Neuronal stem cell (in vitro differentiated cells): ENCODE measurements at regions not wholly inside any gene's neighbourhood (a gene's known extent, or its start where the extent isn't known, plus 50 kb on each side); places are given as distances from the start of the nearest gene placed in this dataset.
"Not testable (repeated sequence)": the region's sequence is repeated elsewhere in the genome, so short reads cannot be mapped to it uniquely, and the experiment has no call there.

ENCODE experiments used
- DNase-seq: peaks from one replicate; pipeline ENCODE4 v3.0.0-alpha.2; 2013; ENCODE audit warnings: low spot score
- H2AFZ ChIP-seq: one replicate; pipeline ENCODE4 v1.6.1; 2013; ENCODE audit warnings: mild to moderate bottlenecking, low read length, inconsistent platforms
- H2AK5ac ChIP-seq: 2 replicates; pipeline ENCODE4 v1.6.1; 2013; ENCODE audit warnings: low read depth, mild to moderate bottlenecking, inconsistent platforms, low read length, moderate library complexity, mixed read lengths
- H2BK120ac ChIP-seq: 2 replicates; pipeline ENCODE4 v1.6.1; 2013; ENCODE audit warnings: low read depth, mild to moderate bottlenecking, inconsistent platforms, low read length, moderate library complexity, mixed read lengths
- H2BK12ac ChIP-seq: one replicate; pipeline ENCODE4 v1.6.1; 2013; ENCODE audit warnings: low read length, inconsistent platforms
- H2BK15ac ChIP-seq: 2 replicates; pipeline ENCODE4 v1.6.1; 2013; ENCODE audit warnings: mild to moderate bottlenecking, low read length, inconsistent platforms, mixed read lengths
- H2BK5ac ChIP-seq: one replicate; pipeline ENCODE4 v1.6.1; 2013; ENCODE audit warnings: inconsistent platforms, mild to moderate bottlenecking, low read length, moderate library complexity
- H3K14ac ChIP-seq: one replicate; pipeline ENCODE4 v1.6.1; 2013; ENCODE audit warnings: low read length, inconsistent platforms
- H3K18ac ChIP-seq: 2 replicates; pipeline ENCODE4 v1.6.1; 2013; ENCODE audit warnings: low read length, inconsistent platforms
- H3K23ac ChIP-seq: 2 replicates; pipeline ENCODE4 v1.6.1; 2013; ENCODE audit warnings: low read depth, mild to moderate bottlenecking, mixed read lengths, low read length, inconsistent platforms; ENCODE audit not compliant: poor library complexity
- H3K27ac ChIP-seq: replicated peaks from 3 replicates; pipeline ENCODE4 v1.5.1; 2013; ENCODE audit warnings: low read length, inconsistent platforms
- H3K27me3 ChIP-seq, 3 experiments: 2 replicates each; pipeline ENCODE4 v1.6.1; 2013; ENCODE audit warnings: low read length in 3 of 3, mild to moderate bottlenecking in 2 of 3, inconsistent platforms in 1 of 3, low read depth in 1 of 3, mixed read lengths in 1 of 3, moderate library complexity in 1 of 3; ENCODE audit not compliant: control insufficient read depth in 3 of 3, insufficient read depth in 3 of 3
- H3K36me3 ChIP-seq, 2 donors: replicated peaks in 1 of 2; 2 replicates each; pipeline ENCODE4 v1.6.1; 2013; ENCODE audit warnings: low read length in 2 of 2; ENCODE audit not compliant: control insufficient read depth in 2 of 2, insufficient read depth in 2 of 2
- H3K4ac ChIP-seq: 2 replicates; pipeline ENCODE4 v1.6.1; 2013; ENCODE audit warnings: inconsistent platforms, mild to moderate bottlenecking, low read length, moderate library complexity
- H3K4me1 ChIP-seq, 2 donors: 1 replicate in 1 of 2; 2 replicates in 1 of 2; pipeline ENCODE4 v1.6.1; 2013; ENCODE audit warnings: low read length in 2 of 2, low read depth in 1 of 2; ENCODE audit not compliant: control insufficient read depth in 2 of 2, insufficient read depth in 1 of 2
- H3K4me2 ChIP-seq: one replicate; pipeline ENCODE4 v1.6.1; 2013; ENCODE audit warnings: mild to moderate bottlenecking, low read length, inconsistent platforms; ENCODE audit not compliant: insufficient read depth, poor library complexity, severe bottlenecking
- H3K4me3 ChIP-seq, 2 donors: 2 replicates each; pipeline ENCODE4 v1.5.1; 2013; ENCODE audit warnings: low read length in 2 of 2, mild to moderate bottlenecking in 2 of 2, inconsistent platforms in 1 of 2, moderate library complexity in 1 of 2
- H3K79me1 ChIP-seq: one replicate; pipeline ENCODE4 v1.6.1; 2013; ENCODE audit warnings: low read depth, mild to moderate bottlenecking, inconsistent platforms, low read length, moderate library complexity
- H3K9ac ChIP-seq: one replicate; pipeline ENCODE4 v1.6.1; 2013; ENCODE audit warnings: mild to moderate bottlenecking, low read depth, low read length, inconsistent platforms; ENCODE audit not compliant: poor library complexity
- H3K9me3 ChIP-seq, 2 donors: replicated peaks in 1 of 2; 2 replicates each; pipeline versions ENCODE3 to v1.6.1; 2013; ENCODE audit warnings: low read length in 2 of 2, mild to moderate bottlenecking in 2 of 2, inconsistent platforms in 1 of 2, low read depth in 1 of 2, mixed read lengths in 1 of 2, moderate library complexity in 1 of 2; ENCODE audit not compliant: control insufficient read depth in 2 of 2, insufficient read depth in 1 of 2
- H4K8ac ChIP-seq: one replicate; pipeline ENCODE4 v1.6.1; 2013; ENCODE audit warnings: low read depth, mild to moderate bottlenecking, inconsistent platforms, low read length, moderate library complexity
- H4K91ac ChIP-seq: one replicate; pipeline ENCODE4 v1.6.1; 2013; ENCODE audit warnings: low read length, low read depth, mild to moderate bottlenecking, inconsistent platforms; ENCODE audit not compliant: poor library complexity
- WGBS, 2 donors: extraction: QIAGEN DNeasy Blood & Tissue Kit; methylation state at CpG; one replicate each; pipeline ENCODE4 v1.1.7; 2013; ENCODE audit warnings: missing lambda C conversion rate in 2 of 2, mixed read lengths in 1 of 2; ENCODE audit not compliant: insufficient read length in 2 of 2, insufficient replicate concordance in 1 of 2; ENCODE audit errors: extremely low coverage in 2 of 2; 5-methylcytosine and 5-hydroxymethylcytosine counted together

DNA sequence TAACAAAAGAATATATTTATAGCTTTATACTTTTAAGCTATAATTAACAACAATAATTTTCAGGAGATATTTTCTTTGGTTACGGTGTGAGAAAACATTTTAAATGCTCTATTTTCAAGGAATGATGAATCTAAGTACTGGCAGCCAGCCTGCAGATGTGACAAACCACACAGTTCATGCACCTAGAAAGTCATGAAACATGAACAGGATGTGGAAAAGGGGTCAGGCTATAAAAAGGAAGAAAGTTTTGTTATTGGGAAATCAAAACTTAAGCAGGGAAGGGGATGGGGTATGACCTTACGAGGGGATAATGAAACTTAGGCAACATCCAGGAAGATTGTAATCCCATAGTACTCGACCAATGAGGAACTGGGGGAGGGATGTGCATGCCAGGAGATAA lies 508.7 kb upstream of the GRAMD2B start:
- H2BK12ac ChIP-seq: no peak overlapping the region
- no peak for DNase-seq

DNA sequence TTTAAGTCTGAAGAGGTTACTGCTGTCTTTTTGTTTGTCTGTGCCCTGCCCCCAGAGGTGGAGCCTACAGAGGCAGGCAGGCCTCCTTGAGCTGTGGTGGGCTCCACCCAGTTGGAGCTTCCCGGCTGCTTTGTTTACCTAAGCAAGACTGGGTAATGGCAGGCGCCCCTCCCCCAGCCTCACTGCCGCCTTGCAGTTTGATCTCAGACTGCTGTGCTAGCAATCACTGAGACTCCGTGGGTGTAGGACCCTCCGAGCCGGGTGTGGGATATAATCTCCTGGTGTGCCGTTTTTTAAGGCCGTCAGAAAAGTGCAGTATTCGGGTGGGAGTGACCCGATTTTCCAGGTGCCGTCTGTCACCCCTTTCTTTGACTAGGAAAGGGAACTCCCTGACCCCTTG lies 499.3 kb upstream of the GRAMD2B start:
- not testable (repeated sequence) for H2BK120ac ChIP-seq, H3K23ac ChIP-seq, H3K4ac ChIP-seq, H3K4me1 ChIP-seq, H2BK15ac ChIP-seq, H3K27ac ChIP-seq, H3K36me3 ChIP-seq, H3K18ac ChIP-seq, H2AFZ ChIP-seq, DNase-seq, H4K8ac ChIP-seq, H3K4me2 ChIP-seq, H3K4me3 ChIP-seq, H3K9me3 ChIP-seq, H2BK12ac ChIP-seq, H3K14ac ChIP-seq, H4K91ac ChIP-seq, H3K9ac ChIP-seq, H2BK5ac ChIP-seq, H3K79me1 ChIP-seq, H2AK5ac ChIP-seq, H3K27me3 ChIP-seq
- WGBS, 2 donors: no CpG with 5 or more reads among the region's 11 CpGs

More for the DNA sequence above, 508.7 kb upstream of the GRAMD2B start:
- no peak overlapping the region for H3K14ac ChIP-seq
- H3K4me1 ChIP-seq: no peaks in the 10 kb centered on the region
- WGBS, 2 donors: no CpG with 5 or more reads among the region's 3 CpGs
- no peak overlapping the region for H2BK15ac ChIP-seq
- no peak overlapping the region for H3K4ac ChIP-seq
- H3K27me3 ChIP-seq: no peaks in the 10 kb centered on the region
- no peak overlapping the region for H2BK120ac ChIP-seq
- H4K91ac ChIP-seq: no peak overlapping the region
- H3K79me1 ChIP-seq: no peaks in the 10 kb centered on the region
- H2AFZ ChIP-seq: no peak overlapping the region
- H2AK5ac ChIP-seq: no peak overlapping the region
- no peak overlapping the region for H3K23ac ChIP-seq
- H3K4me3 ChIP-seq: no peak overlapping the region
- H3K4me2 ChIP-seq: no peak overlapping the region
- no peak overlapping the region for H3K27ac ChIP-seq
- peaks cover 4 to 17% of the 10 kb centered on the region in 2 donors for H3K9me3 ChIP-seq
- H3K18ac ChIP-seq: no peak overlapping the region
- no peak overlapping the region for H2BK5ac ChIP-seq
- H3K9ac ChIP-seq: no peak overlapping the region
- no peaks in the 10 kb centered on the region for H3K36me3 ChIP-seq
- H4K8ac ChIP-seq: no peak overlapping the region

DNA sequence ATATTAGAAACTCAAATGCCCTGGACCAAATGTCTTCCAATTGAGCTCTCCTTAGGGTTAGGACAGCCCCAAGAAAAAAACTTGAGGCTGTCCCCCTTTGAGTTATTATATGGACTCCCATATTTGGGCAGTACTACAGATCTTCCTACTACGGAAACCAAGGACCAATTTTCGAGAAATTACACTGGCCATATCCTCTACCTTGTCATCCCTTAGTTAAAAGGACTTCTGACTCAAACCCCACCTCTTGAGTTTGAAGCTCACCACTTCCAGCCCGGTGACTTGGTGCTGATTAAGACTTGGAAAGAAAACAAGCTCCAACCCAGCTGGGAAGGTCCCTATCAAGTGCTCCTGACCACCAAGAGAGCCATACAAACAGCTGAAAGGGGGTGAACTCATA lies 497.0 kb upstream of the GRAMD2B start:
- H3K23ac ChIP-seq: no peak overlapping the region
- H3K79me1 ChIP-seq: no peaks in the 10 kb centered on the region
- WGBS, 2 donors: no CpG with 5 or more reads among the region's 3 CpGs
- no peaks in the 10 kb centered on the region for H3K4me1 ChIP-seq
- no peaks in the 10 kb centered on the region for H3K27me3 ChIP-seq
- no peak for DNase-seq
- H3K36me3 ChIP-seq: no peaks in the 10 kb centered on the region
- no peaks in the 10 kb centered on the region for H3K9me3 ChIP-seq
- H3K4me2 ChIP-seq: no peak overlapping the region
- H2BK15ac ChIP-seq: no peak overlapping the region
- H3K9ac ChIP-seq: no peak overlapping the region
- no peak overlapping the region for H2AFZ ChIP-seq
- H3K14ac ChIP-seq: no peak overlapping the region
- H3K18ac ChIP-seq: no peak overlapping the region
- H2BK12ac ChIP-seq: no peak overlapping the region
- H2BK120ac ChIP-seq: no peak overlapping the region
- H2AK5ac ChIP-seq: no peak overlapping the region
- H4K8ac ChIP-seq: no peak overlapping the region
- no peak overlapping the region for H3K4ac ChIP-seq
- no peak overlapping the region for H3K4me3 ChIP-seq
- H2BK5ac ChIP-seq: no peak overlapping the region
- H3K27ac ChIP-seq: no peak overlapping the region
- H4K91ac ChIP-seq: no peak overlapping the region

DNA sequence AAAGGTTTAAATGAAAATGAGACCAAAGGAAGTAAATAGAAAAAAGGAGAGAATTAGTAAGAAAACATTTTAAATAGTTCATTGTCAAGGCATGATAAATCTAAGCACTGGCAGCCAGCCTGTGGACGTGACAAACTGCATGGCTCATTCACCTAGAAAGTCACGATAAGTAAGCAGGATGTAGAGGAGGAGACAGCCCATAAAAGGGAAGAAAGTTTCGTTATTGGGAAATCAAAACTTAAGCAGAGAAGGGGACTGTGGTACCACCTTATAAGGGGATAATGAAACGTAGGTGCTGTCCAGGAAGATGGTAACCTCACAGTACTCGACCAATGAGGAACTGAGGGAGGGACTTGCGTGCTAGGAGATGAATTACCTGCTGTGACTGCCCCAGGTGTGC lies 494.5 kb upstream of the GRAMD2B start:
- H3K79me1 ChIP-seq: no peaks in the 10 kb centered on the region
- H2AK5ac ChIP-seq: no peak overlapping the region
- H4K8ac ChIP-seq: no peak overlapping the region
- no peak overlapping the region for H3K4ac ChIP-seq
- no CpG with 5 or more reads among the region's 6 CpGs for WGBS, 2 donors
- no peak overlapping the region for H2BK5ac ChIP-seq
- no peak for DNase-seq
- no peak overlapping the region for H2BK120ac ChIP-seq
- H3K27ac ChIP-seq: no peak overlapping the region
- no peak overlapping the region for H2BK12ac ChIP-seq
- H3K9me3 ChIP-seq: peaks cover 0 to 3% of the 10 kb centered on the region in 2 donors
- H3K27me3 ChIP-seq: no peaks in the 10 kb centered on the region
- H3K4me1 ChIP-seq: no peaks in the 10 kb centered on the region
- no peak overlapping the region for H3K14ac ChIP-seq
- H3K23ac ChIP-seq: no peak overlapping the region
- H3K36me3 ChIP-seq: no peaks in the 10 kb centered on the region
- H3K4me3 ChIP-seq: no peak overlapping the region
- H4K91ac ChIP-seq: no peak overlapping the region
- no peak overlapping the region for H2AFZ ChIP-seq
- H2BK15ac ChIP-seq: no peak overlapping the region
- no peak overlapping the region for H3K18ac ChIP-seq
- H3K9ac ChIP-seq: no peak overlapping the region
- no peak overlapping the region for H3K4me2 ChIP-seq
